AG10803 (cell line): ENCODE measurements at regions not wholly inside any gene's neighbourhood (a gene's known extent, or its start where the extent isn't known, plus 50 kb on each side); places are given as distances from the start of the nearest gene placed in this dataset.

Experiments
- DNase-seq: peaks from one replicate; pipeline ENCODE4 v3.0.0; 2010; ENCODE audit warnings: low read depth
- H3K4me3 ChIP-seq: 2 replicates; pipeline ENCODE4 v1.5.1; 2011; ENCODE audit warnings: mild to moderate bottlenecking, low read length, control low read depth
- TF ChIP-seq, protein P1 (sequence below): conservative IDR thresholded peaks from 2 replicates; pipeline ENCODE4 v1.5.1; 2011; ENCODE audit warnings: mild to moderate bottlenecking, low read length, control low read depth, inconsistent platforms

DNA sequence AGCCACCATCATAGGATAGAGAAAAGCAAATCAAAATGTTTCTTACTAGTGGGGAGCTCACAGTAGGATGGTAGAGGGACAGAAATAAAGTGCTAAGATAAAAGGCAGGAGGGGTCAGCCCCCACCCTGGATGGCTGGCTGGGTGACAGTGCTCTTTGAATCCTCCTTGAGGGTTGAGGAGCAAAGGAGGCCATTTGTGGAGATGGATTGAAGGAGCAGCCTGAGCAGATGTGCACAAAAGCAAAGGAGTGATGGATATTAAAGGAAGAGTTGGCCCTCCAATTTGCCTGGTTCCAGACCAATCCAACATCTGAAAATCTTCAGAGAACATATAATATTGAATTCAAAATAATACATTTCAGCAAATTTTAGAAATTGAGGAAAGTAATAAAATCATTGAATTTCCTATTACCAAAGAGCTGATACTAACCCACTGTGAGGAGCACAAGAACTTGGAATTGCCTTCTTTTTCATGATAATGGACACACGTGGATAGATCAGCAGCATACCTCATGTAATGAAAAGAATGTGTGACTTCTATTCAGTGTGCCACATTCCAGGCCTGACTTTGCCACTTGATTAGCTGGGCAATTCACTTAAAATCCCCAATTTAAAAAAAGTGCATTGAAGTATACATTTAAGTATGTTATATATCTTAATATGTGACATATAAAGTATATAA is 287.0 kb downstream of the FAT3 start:
- TF ChIP-seq, protein P1, sequence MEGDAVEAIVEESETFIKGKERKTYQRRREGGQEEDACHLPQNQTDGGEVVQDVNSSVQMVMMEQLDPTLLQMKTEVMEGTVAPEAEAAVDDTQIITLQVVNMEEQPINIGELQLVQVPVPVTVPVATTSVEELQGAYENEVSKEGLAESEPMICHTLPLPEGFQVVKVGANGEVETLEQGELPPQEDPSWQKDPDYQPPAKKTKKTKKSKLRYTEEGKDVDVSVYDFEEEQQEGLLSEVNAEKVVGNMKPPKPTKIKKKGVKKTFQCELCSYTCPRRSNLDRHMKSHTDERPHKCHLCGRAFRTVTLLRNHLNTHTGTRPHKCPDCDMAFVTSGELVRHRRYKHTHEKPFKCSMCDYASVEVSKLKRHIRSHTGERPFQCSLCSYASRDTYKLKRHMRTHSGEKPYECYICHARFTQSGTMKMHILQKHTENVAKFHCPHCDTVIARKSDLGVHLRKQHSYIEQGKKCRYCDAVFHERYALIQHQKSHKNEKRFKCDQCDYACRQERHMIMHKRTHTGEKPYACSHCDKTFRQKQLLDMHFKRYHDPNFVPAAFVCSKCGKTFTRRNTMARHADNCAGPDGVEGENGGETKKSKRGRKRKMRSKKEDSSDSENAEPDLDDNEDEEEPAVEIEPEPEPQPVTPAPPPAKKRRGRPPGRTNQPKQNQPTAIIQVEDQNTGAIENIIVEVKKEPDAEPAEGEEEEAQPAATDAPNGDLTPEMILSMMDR = no peak
- DNase-seq = no peak
- H3K4me3 ChIP-seq = no peak overlapping the region

DNA sequence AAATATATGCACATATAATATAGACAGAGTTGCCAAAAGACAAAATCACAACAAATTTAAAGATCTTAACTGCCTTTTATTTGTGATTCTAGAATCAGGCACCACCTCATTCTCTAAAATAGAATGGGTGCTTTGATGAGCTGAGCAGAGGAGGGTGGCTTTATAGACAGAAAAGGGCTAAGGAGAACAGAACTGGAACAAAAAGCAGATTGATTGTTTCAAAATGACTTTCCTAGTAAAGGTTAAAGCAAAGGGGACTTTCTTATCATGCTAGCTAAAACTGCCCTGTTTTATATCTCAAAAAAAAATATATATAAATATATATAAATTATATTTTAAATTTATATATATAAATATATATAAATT is 287.6 kb downstream of the FAT3 start:
- TF ChIP-seq, protein P1 = no peak
- H3K4me3 ChIP-seq = no peak overlapping the region
- no peak for DNase-seq

DNA sequence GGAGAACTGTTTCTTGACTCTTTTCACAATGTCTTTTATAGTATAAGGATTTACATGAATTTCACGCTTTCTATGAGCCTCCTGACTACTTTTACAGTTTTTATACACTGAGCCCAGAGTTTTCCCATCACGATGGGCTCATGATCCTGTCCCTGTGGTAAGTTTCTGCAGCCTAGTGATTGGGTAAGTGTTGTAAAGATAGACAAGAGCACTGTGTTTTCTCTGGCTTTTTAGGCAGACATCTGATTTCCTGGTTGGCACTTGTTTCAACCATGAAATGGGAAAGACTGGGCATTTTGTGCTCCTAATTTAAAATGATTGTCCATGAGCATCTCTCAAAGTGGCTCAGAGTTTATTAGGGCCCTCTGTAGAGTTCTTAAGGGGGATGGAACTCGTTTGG is 299.0 kb downstream of the FAT3 start:
- no peak for DNase-seq

GRCh38 chr11:92524542-92524941 is 299.9 kb downstream of the FAT3 start:
- DNase-seq = no peak
- no peak overlapping the region for H3K4me3 ChIP-seq
- TF ChIP-seq, protein P1 = no peak

More for the DNA sequence above, 299.0 kb downstream of the FAT3 start:
- TF ChIP-seq, protein P1 = no peak
- H3K4me3 ChIP-seq = no peak overlapping the region

DNA sequence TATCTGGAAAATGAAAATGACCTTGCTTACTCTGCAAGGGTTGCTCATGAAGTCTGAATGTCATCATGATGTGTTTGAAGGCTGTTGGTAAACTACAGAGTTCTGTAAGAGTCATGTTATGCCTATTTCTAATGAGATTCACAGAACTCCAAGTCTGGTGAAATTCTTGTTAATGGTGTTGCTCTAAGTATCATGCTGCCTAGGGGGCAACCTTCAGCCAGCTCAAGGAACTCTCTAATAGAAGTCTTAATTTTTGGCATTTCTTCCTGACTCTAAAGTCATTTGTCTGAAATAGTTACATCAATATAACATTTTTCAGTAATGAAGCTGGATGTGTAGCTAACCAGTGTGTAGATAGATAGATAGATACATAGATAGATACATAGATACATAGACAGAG is 302.8 kb downstream of the FAT3 start:
- TF ChIP-seq, protein P1 = peak; percentile 43
- peak; percentile 52 for DNase-seq
- H3K4me3 ChIP-seq = no peak overlapping the region

- no peak overlapping the region for H3K4me3 ChIP-seq
Measured at GRCh38 chr11:92528001-92528400, 303.4 kb downstream of the FAT3 start.

DNA sequence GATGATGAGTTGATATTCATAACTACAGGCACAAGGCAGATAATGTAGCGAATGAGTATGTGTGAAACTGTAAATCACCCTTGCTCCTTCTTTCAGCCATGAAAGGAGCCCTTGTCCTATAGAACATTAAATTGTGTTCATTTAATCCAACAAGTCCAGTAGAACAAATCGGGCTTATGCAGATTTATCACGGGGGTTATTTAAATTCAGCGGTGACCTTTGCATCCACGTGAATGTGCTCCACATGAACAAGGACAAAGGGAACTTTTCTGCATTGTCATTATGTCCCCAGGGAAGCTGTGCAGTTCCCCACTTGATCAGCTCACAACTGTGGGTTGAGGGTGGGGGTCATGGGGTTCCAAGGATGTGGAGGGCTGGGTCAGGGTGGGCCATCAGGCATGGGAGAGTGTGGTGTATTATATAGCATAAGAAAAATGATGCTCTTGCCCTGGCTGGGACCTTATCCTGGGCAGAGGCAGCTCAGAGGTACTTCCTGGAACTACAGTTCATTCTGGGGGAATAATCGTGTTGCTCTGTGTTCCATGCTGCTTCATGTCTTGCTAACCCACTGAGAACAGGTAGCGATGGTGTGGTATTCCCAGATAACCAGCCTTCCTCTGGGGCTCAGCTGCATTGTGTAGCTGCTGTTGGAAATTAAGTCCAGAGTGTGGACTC is 306.6 kb downstream of the FAT3 start:
- TF ChIP-seq, protein P1 = no peak
- no peak overlapping the region for H3K4me3 ChIP-seq
- DNase-seq = no peak

More at GRCh38 chr11:92528001-92528400, 303.4 kb downstream of the FAT3 start:
- DNase-seq = peak; percentile 92
- TF ChIP-seq, protein P1 = no peak
